ENCODE measurements at regions not wholly inside any gene's neighbourhood (a gene's known extent, or its start where the extent isn't known, plus 50 kb on each side); places are given as distances from the start of the nearest gene placed in this dataset.

- Mint-ChIP-seq H3K36me3 (peaks cover 68% of the 10 kb centered on the region), H3K4me3 (no peak overlapping the region), H3K4me1 (no peaks in the 10 kb centered on the region), H3K27ac (no peak overlapping the region), H3K9me3 (peaks cover 89% of the 10 kb centered on the region), H3K27me3 (ENCODE audit: low read depth) (peaks cover 5% of the 10 kb centered on the region; the same call in 1 of the 2 replicates)
- ATAC-seq (no peak), DNase-seq (ENCODE audit: low spot score) (no peak)
- CTCF ChIA-PET = no interaction called here
- TF ChIP-seq, protein P1, sequence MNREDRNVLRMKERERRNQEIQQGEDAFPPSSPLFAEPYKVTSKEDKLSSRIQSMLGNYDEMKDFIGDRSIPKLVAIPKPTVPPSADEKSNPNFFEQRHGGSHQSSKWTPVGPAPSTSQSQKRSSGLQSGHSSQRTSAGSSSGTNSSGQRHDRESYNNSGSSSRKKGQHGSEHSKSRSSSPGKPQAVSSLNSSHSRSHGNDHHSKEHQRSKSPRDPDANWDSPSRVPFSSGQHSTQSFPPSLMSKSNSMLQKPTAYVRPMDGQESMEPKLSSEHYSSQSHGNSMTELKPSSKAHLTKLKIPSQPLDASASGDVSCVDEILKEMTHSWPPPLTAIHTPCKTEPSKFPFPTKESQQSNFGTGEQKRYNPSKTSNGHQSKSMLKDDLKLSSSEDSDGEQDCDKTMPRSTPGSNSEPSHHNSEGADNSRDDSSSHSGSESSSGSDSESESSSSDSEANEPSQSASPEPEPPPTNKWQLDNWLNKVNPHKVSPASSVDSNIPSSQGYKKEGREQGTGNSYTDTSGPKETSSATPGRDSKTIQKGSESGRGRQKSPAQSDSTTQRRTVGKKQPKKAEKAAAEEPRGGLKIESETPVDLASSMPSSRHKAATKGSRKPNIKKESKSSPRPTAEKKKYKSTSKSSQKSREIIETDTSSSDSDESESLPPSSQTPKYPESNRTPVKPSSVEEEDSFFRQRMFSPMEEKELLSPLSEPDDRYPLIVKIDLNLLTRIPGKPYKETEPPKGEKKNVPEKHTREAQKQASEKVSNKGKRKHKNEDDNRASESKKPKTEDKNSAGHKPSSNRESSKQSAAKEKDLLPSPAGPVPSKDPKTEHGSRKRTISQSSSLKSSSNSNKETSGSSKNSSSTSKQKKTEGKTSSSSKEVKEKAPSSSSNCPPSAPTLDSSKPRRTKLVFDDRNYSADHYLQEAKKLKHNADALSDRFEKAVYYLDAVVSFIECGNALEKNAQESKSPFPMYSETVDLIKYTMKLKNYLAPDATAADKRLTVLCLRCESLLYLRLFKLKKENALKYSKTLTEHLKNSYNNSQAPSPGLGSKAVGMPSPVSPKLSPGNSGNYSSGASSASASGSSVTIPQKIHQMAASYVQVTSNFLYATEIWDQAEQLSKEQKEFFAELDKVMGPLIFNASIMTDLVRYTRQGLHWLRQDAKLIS (CRISPR knock-in tag; IDR thresholded peaks at IDR 0.05; ENCODE audit: borderline replicate concordance) = no peak
- TF ChIP-seq ZNF317 (CRISPR knock-in tag; IDR thresholded peaks at IDR 0.05; ENCODE audit: borderline replicate concordance, low read depth) = no peak
- TF ChIP-seq GTF2I (CRISPR knock-in tag; conservative IDR thresholded peaks at IDR 0.05) = no peak
- TF ChIP-seq, protein P2, sequence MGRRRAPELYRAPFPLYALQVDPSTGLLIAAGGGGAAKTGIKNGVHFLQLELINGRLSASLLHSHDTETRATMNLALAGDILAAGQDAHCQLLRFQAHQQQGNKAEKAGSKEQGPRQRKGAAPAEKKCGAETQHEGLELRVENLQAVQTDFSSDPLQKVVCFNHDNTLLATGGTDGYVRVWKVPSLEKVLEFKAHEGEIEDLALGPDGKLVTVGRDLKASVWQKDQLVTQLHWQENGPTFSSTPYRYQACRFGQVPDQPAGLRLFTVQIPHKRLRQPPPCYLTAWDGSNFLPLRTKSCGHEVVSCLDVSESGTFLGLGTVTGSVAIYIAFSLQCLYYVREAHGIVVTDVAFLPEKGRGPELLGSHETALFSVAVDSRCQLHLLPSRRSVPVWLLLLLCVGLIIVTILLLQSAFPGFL (CRISPR knock-in tag; IDR thresholded peaks at IDR 0.05; ENCODE audit: borderline replicate concordance) = no peak
- TF ChIP-seq NR1H2 (CRISPR knock-in tag; IDR thresholded peaks at IDR 0.05) = no peak
- TF ChIP-seq TP53 (CRISPR knock-in tag; IDR thresholded peaks at IDR 0.05) = no peak
- TF ChIP-seq, protein P3, sequence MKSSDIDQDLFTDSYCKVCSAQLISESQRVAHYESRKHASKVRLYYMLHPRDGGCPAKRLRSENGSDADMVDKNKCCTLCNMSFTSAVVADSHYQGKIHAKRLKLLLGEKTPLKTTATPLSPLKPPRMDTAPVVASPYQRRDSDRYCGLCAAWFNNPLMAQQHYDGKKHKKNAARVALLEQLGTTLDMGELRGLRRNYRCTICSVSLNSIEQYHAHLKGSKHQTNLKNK (CRISPR knock-in tag; IDR thresholded peaks at IDR 0.05) = no peak
- TF ChIP-seq, protein P4, sequence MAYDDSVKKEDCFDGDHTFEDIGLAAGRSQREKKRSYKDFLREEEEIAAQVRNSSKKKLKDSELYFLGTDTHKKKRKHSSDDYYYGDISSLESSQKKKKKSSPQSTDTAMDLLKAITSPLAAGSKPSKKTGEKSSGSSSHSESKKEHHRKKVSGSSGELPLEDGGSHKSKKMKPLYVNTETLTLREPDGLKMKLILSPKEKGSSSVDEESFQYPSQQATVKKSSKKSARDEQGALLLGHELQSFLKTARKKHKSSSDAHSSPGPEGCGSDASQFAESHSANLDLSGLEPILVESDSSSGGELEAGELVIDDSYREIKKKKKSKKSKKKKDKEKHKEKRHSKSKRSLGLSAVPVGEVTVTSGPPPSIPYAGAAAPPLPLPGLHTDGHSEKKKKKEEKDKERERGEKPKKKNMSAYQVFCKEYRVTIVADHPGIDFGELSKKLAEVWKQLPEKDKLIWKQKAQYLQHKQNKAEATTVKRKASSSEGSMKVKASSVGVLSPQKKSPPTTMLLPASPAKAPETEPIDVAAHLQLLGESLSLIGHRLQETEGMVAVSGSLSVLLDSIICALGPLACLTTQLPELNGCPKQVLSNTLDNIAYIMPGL (CRISPR knock-in tag; IDR thresholded peaks at IDR 0.05) = no peak
- TF ChIP-seq, protein P5, sequence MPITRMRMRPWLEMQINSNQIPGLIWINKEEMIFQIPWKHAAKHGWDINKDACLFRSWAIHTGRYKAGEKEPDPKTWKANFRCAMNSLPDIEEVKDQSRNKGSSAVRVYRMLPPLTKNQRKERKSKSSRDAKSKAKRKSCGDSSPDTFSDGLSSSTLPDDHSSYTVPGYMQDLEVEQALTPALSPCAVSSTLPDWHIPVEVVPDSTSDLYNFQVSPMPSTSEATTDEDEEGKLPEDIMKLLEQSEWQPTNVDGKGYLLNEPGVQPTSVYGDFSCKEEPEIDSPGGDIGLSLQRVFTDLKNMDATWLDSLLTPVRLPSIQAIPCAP (CRISPR knock-in tag; IDR thresholded peaks at IDR 0.05) = no peak
- no peak for TF ChIP-seq ATF2 (CRISPR knock-in tag; IDR thresholded peaks at IDR 0.05; ENCODE audit: borderline replicate concordance, low read depth)
- TF ChIP-seq ZNF232 (CRISPR knock-in tag; IDR thresholded peaks at IDR 0.05) = no peak
- TF ChIP-seq ZNF219 (CRISPR knock-in tag; IDR thresholded peaks at IDR 0.05; ENCODE audit: borderline replicate concordance) = no peak
- no peak for TF ChIP-seq SP1 (CRISPR knock-in tag; conservative IDR thresholded peaks at IDR 0.05)
- TF ChIP-seq RORB (CRISPR knock-in tag; IDR thresholded peaks at IDR 0.05) = no peak
- TF ChIP-seq, protein P6, sequence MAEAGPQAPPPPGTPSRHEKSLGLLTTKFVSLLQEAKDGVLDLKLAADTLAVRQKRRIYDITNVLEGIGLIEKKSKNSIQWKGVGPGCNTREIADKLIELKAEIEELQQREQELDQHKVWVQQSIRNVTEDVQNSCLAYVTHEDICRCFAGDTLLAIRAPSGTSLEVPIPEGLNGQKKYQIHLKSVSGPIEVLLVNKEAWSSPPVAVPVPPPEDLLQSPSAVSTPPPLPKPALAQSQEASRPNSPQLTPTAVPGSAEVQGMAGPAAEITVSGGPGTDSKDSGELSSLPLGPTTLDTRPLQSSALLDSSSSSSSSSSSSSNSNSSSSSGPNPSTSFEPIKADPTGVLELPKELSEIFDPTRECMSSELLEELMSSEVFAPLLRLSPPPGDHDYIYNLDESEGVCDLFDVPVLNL (CRISPR knock-in tag; IDR thresholded peaks at IDR 0.05; ENCODE audit: borderline replicate concordance, low read depth) = no peak
- TF ChIP-seq NFYB (CRISPR knock-in tag; conservative IDR thresholded peaks at IDR 0.05; ENCODE audit: low read depth) = no peak
- TF ChIP-seq SOX15 (CRISPR knock-in tag; IDR thresholded peaks at IDR 0.05) = no peak
- TF ChIP-seq CREM (CRISPR knock-in tag; IDR thresholded peaks at IDR 0.05) = no peak
- POLR2A ChIA-PET = no interaction called here
Observed at GRCh38 chr12:126617312-126617711, 1552.1 kb downstream of the AACS start.
